GM19324 (cell line): ENCODE measurements at regions not wholly inside any gene's neighbourhood (a gene's known extent, or its start where the extent isn't known, plus 50 kb on each side); places are given as distances from the start of the nearest gene placed in this dataset.

Experiments
- ATAC-seq: cut with Tn5 transposase; IDR thresholded peaks from one replicate; pipeline ENCODE4 v1.9.1; 2021; ENCODE audit warnings: mild to moderate bottlenecking, moderate library complexity; ENCODE audit not compliant: unreplicated experiment, low FRiP score

- no peak for ATAC-seq
These were observed 86.4 kb downstream of the ADRB2 start for GRCh38 chr5:148912714-148913398.

DNA sequence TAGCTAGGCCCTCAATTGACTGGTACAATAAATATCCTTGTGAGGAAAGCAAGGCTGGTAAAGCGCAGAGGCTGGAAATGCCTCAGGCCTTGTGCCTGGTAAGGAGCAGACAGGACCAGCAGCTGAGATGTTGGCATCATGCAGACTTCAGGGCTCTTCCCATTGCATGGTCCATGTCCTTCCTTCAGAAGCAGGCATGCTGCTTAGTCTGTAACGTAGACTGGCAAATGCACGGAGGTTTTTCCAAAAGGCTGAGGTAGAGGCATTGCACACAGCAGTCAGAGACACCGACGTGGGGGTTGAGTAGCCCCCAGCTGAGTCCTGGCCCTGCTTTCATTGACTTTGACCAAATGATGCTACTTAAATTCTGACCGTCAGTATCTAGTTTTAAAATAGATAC, 87.1 kb downstream of the ADRB2 start:
- ATAC-seq = no peak

GRCh38 chr5:148913985-148914431, 87.6 kb downstream of the ADRB2 start:
- ATAC-seq = no peak

- ATAC-seq = no peak
These were observed 88.9 kb downstream of the ADRB2 start for GRCh38 chr5:148915224-148915817.

- no peak for ATAC-seq
These were observed 94.4 kb downstream of the ADRB2 start for GRCh38 chr5:148920646-148921288.

DNA sequence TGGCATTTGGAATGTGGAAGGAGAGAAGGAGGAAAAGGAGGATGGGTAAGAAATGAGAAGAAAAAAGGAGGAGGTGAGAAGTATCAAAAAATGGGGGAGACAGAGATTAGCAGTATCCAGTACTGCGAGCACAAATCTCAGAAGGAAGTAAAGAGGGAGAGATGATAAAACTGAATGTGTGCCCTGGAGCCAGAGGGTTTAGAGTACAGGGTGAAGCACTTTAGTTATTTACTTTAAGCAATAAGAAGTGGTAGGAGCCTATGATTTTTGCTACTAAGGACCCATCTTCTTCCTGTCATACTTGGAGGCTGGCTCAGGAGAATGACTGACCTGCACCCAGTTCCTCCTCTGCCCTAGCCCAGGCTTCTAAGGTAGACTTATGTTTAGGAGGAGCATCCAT, 94.9 kb downstream of the ADRB2 start:
- ATAC-seq = no peak

DNA sequence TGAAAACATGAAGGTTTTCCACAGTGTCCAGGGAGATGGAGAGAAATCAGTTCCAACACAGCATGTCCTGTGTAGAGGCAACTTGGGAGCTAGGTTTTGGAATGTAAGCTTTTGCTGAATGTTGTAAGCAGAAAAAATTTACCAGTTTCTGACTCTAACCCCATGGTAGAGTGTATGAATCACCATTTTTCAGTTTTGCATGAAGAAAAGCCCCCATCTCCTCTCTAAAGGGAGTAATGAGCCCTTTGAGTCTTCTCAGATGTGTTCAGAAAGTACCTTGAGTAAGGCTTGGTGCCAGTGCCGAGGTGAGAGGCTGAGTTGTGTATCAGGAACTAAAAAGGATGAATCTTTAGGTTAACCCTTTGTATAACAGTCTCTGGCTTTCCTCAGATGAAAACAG, 96.2 kb downstream of the ADRB2 start:
- ATAC-seq = no peak

- ATAC-seq = no peak
These were observed 96.6 kb downstream of the ADRB2 start for GRCh38 chr5:148923023-148923422.

DNA sequence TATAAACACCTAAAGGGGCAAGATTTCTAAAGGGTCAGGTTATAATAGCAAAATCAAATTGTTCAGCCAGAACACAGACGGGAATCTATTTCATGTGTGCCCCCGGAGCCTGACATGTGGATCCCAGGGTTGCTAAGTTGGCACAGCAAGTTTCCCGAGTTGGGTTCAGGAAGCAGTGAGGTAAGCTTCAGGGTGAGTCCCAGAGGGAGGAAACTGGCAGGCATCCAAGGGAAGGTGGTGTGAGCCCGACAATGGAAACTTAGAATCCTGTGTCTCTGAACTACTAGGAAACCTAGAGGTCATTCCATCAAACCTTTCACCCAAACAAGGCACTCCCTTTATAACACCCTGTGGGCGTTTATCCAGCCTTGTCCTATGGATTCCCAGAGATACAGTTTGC, 98.4 kb downstream of the ADRB2 start:
- no peak for ATAC-seq

DNA sequence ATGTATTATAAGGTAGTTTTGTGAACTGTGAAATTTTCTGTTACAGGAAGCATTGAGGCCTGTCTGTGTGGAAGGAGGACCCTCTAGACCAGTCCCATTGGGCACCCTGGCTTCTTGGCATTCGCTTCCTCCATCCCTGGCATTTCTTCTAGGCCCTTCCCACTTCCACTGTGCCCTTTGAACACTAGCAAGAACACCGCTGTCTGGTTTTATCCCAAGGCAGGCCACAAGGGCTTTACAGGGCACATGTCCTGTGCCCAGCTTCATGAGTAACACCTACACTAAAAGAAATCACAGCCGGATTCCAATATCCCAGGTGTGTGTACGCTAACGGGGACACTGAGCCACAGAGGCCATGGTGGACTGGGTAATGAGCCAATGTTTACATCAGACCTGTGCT, 99.8 kb downstream of the ADRB2 start:
- no peak for ATAC-seq

GRCh38 chr5:148927307-148927946, 101.0 kb downstream of the ADRB2 start:
- ATAC-seq = no peak

DNA sequence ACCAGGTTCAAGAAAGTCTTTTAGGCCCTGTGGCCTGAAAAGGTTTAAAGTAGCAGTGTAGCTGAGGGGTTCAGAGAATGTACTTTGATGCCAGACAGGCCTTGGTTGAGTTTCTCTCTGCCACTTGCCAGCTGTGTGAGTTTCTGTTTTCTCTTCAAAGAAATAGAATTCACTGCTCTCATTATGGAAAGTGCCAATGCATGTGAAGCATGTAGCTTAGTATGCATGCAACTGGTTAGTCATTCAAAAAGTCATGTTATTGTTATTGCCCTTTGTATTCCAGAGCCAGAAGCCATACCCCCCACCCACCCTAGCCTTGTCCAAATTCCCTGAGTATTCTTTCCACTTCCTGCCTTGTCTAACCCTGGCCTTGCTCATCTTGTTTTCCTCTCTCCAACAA, 101.7 kb downstream of the ADRB2 start:
- peak; percentile 77 for ATAC-seq

DNA sequence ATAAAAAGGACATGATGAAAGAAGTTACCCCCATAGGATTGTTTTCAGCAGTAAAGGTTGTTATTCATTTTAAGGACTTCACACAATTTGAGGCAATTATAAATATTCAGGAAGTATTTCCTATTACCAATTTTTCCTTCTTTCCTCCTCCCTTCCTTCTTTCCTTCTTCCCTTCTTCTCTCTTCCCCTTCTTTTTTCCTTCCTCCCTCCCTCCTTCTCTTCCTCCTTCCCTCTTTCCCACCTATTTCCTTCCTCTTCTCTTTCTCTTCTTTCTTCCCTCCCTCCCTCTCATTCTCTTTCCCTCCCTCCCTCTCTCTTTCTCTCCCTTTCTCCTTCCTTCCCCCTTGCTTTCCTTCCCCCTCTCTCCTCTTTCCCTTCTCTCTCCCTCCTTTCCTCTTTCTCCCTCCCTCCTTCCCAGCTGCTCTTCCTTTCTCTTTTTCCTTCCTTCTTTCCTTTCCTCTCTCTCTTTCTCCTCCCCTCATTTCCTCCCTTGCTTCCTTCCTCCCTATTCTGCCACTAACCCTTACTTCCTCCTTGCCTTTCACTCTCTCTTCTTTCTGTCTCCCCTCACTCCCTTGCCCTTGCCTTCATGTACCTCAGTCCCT, 105.1 kb downstream of the ADRB2 start:
- ATAC-seq = no peak

GRCh38 chr5:148932355-148932935, 106.0 kb downstream of the ADRB2 start:
- no peak for ATAC-seq

- no peak for ATAC-seq
These were observed 107.6 kb downstream of the ADRB2 start for GRCh38 chr5:148933903-148934432.

GRCh38 chr5:148934895-148935400, 108.5 kb downstream of the ADRB2 start:
- no peak for ATAC-seq

DNA sequence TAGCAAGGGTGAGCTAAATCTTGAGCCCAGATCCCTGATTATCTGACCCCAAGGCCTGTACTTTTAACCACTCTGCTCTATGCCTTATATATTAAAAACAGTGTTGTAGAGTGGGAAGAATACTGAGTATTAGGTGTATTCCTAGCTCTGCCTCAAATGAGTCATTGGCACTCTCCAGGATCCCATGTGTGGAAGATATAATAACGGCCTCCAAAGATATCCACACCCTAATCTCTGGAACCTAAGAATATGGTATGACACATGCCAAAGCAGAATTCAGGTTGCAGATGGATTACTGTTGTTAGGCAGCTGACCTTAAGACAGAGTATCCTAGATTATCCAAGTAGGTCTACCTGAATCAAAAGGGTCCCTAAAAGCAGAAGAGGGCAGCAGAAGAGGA, 110.8 kb downstream of the ADRB2 start:
- no peak for ATAC-seq

GRCh38 chr5:148937830-148938521, 111.6 kb downstream of the ADRB2 start:
- ATAC-seq = no peak

DNA sequence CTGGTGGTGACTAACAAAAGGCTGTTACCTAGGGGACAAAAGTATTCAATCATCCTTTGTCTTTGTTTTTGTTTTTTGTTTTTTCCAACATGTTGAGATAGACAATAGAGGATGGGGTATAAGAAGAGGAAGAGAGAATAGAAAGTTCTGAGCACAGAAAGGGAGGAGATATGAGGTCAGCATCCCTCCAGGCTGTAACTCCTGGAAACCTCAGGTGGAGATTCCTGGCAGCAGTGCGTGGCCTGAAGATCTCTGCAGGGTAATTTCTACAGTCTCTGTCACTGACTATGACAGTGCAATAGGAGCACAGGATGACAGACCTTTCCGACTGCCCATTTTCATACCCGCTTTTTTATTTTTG, 112.1 kb downstream of the ADRB2 start:
- ATAC-seq = no peak

DNA sequence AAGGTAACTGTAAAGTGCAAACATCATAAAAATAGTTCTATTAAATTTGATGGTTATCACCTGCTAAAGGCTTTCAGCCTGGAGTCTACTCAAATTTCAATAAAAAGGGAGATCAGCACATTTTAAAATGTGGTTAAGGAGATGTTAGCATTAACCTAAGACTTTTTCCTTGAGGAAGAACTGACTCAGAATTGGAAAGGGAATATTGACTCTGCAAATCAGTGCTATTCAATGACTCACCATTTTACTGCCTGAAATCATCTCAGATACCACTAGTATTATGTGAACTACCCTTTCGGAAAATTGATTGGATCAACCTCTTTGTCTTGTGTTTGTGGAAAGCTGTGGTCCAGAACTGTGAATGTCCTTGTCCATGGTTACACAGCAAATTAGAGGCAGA, 113.3 kb downstream of the ADRB2 start:
- ATAC-seq = no peak
